ENCODE measurements at regions not wholly inside any gene's neighbourhood (a gene's known extent, or its start where the extent isn't known, plus 50 kb on each side); places are given as distances from the start of the nearest gene placed in this dataset.
"Not testable (repeated sequence)": the region's sequence is repeated elsewhere in the genome, so short reads cannot be mapped to it uniquely, and the experiment has no call there.

DNA sequence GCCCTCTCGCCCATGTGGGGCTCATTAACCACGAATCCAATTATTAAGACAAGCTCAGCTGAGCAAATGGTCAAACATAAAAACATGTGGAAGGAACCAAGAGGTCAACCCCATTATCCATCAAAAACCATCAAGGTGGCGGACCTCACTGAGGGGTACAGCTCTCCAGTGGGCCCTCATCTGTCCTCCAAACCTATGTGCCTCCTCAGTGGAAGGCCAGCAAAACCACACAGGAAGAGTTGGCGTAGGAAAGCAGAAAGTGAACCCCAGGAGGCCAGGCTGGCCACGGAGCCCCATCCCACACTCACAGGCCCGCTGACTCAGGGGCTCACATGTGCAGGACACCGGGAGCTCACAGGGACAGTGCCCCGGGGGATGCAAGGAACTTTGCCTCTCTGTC is 66.5 kb upstream of the CLEC6A start:
- not testable (repeated sequence) for DNase-seq (ENCODE audit: low read depth in 4 of 4, low spot score in 3 of 4)

DNA sequence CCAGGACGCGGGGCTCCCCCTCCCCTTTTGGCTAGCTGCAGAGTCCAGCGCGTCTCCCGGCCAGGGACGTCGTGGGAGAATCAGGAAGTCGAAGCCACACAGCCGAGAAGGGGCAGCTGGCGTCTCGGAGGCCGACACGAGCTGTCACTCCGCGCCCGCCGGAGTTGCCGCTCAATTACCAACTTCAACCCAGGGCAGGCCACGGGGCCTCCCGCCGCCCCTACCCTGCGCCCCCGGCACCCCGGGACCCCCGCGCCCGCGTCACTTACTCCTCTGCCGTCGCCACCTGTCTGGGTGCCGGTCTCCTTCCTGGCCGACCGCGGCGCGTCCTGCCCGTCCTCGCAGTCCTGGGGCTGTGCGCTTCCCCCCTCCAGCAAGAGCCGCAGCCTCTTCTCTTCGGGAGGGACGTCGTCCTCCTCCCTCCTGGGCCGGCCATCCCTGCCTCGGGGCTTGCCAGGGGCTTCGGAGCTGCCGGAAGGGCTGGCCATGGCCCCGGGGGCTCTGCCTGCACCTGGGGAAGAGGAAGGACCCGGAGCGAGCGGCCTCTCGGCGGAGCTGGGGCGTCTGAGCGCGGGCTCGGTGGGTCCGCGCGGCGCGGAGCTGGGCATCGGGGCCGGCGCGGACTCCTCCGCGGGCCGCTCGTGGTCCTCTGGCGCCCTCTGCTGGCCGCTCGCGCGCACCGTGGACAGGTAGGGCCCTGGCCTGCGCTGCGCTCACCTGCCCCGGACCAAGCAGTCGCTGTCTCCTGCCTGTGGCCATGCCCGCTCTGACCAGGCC is 65.6 kb upstream of the CLEC6A start:
- DNase-seq (ENCODE audit: low read depth in 4 of 4, low spot score in 3 of 4): peak; percentile 13 to 39 (median 32)

DNA sequence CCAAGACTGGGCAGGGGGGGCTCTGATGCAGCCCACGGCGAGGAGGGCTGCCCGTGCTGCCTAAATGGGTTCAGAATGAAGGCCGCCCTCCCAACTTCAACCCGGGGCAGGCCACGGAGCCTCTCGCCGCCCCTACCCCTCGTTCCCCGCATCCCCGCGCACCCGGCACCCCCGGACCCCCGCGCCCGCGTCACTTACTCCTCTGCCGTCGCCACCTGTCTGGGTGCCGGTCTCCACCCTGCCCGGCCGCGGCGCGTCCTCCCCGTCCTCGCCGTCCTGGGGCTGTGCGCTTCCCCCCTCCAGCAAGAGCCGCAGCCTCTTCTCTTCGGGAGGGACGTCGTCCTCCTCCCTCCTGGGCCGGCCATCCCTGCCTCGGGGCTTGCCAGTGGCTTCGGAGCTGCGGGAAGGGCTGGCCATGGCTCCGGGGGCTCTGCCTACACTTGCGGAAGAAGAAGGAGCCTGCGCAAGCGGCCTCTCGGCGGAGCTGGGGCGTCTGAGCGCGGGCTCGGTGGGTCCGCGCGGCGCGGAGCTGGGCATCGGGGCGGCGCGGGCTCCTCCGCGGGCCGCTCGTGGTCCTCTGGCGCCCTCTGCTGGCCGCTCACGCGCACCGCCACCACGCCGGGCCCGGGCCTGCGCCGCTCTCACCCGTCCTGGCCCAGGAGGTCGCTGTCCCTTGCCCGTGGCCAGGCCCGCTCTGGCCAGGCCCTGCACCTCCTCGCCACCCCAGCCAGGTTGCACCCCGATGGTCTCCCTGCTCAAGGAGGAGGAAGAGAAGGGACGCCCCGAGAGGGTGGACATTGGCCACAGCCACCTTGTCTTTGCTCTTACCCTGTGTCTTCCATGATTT is 59.3 kb upstream of the CLEC6A start:
- DNase-seq (ENCODE audit: low read depth in 4 of 4, low spot score in 3 of 4): peak in 1 of 4 donors; percentile 25

DNA sequence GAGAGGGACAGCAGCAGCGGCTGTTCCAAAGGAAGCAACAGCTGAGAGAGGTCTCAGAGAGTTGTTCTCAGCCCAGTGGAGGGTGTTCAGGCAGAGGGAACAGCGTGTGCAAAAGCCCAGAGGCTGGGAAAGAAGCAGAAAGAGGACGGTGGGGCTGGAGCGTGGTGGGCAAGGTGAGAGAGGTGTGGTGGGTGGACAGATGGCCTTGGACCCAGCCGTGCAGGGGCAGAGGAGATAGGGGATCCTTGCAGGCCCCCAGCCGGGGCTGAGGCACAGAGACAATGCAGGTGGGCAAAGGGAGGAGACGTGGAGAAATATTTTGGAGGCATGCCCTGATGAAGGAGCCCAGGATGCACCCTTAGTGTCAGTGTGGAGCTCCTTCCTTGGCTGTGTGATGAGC is 58.4 kb upstream of the CLEC6A start:
- not testable (repeated sequence) for DNase-seq (ENCODE audit: low read depth in 4 of 4, low spot score in 3 of 4)

DNA sequence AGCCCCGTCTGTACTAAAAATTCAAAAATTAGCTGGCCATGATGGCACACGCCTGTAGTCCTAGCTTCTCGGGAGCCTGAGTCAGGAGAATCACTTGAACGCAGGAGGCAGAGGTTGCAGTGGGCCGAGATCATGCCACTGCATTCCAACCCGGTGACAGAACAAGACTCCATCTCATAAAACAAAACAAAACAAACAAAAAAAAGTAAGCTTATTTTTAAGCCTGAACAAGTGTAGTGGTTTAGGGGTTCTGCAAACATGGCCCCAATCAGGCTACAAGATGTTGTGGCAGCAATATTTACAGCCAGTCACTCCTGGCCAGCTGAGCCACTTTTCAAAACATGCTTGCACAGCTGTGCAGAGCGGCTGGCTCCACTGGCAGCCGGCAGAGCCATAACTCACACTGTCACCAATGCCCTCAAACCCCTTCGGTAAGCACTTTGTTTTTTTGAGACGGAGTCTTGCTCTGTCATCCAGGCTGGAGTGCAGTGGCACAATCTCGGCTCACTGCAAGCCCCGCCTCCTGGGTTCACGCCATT is 56.2 kb upstream of the CLEC6A start:
- DNase-seq (ENCODE audit: low read depth in 4 of 4, low spot score in 3 of 4): not testable (repeated sequence)

DNA sequence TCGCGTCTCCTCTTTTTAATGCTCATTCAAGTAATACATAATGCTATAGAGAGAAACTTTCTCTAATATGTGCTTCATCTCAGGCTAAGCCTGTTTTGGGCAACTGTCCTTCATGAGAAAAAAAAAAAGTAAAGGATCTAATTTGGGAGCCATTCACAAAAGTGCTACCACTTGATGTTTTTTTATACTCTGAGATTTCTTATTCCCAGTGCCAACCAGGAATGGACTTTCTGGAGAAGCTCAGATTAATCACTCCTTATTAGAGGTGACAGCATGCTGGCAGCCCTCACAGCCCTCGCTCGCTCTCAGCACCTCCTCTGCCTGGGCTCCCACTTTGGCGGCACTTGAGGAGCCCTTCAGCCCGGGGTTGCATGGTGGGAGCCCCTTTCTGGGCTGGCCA is 51.9 kb upstream of the CLEC6A start:
- not testable (repeated sequence) for DNase-seq (ENCODE audit: low read depth in 4 of 4, low spot score in 3 of 4)

DNA sequence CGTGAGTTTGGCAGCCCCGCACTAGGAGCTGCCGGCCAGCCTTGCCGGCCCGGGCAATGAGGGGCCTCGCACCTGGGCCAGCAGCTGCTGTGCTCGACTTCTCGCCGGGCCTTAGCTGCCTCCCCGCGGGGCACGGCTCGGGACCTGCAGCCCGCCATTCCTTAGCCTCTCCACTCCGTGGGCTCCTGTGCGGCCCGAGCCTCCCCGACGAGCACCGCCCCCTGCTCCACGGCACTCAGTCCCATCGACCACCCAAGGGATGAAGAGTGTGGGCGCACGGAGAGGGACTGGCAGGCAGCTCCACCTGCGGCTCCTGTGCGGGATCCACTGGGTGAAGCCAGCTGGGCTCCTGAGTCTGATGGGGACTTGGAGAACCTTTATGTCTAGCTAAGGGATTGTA is 51.4 kb upstream of the CLEC6A start:
- DNase-seq (ENCODE audit: low read depth in 4 of 4, low spot score in 3 of 4): not testable (repeated sequence)
